MM.1S (cell line): ENCODE measurements at regions not wholly inside any gene's neighbourhood (a gene's known extent, or its start where the extent isn't known, plus 50 kb on each side); places are given as distances from the start of the nearest gene placed in this dataset.

Experiments
- DNase-seq: peaks from one replicate; pipeline ENCODE4 v3.0.0-alpha.2; 2015
- H2AFZ ChIP-seq: fragments of 300-600 bp; sonication (generic); 2 replicates; pipeline ENCODE4 v1.6.0; 2016; ENCODE audit warnings: antibody characterized with exemption, low read length
- H3F3A ChIP-seq: fragments of 300-600 bp; sonication (generic); 2 replicates; pipeline ENCODE4 v1.6.1; 2016; ENCODE audit warnings: mild to moderate bottlenecking, antibody characterized with exemption, low read length, moderate library complexity, mixed read lengths; ENCODE audit not compliant: insufficient read depth
- H3K27ac ChIP-seq: fragments of 300-600 bp; sonication (generic); 2 replicates; pipeline ENCODE4 v1.5.1; 2016; ENCODE audit warnings: mild to moderate bottlenecking, low read length
- H3K27me3 ChIP-seq: fragments of 300-600 bp; sonication (generic); replicated peaks from 2 replicates; pipeline ENCODE4 v1.6.0; 2016; ENCODE audit warnings: low read length; ENCODE audit not compliant: insufficient read depth
- H3K36me3 ChIP-seq: fragments of 300-600 bp; sonication (generic); replicated peaks from 2 replicates; pipeline ENCODE4 v1.6.1; 2016; ENCODE audit warnings: mild to moderate bottlenecking, low read length, mixed read lengths; ENCODE audit not compliant: insufficient read depth
- H3K4me1 ChIP-seq: fragments of 300-600 bp; sonication (generic); 2 replicates; pipeline ENCODE4 v1.6.1; 2016; ENCODE audit warnings: low read length, mixed read lengths
- H3K4me2 ChIP-seq: fragments of 300-600 bp; sonication (generic); 2 replicates; pipeline ENCODE4 v1.6.0; 2016; ENCODE audit warnings: low read depth, low read length
- H3K4me3 ChIP-seq: fragments of 300-600 bp; sonication (generic); 2 replicates; pipeline ENCODE4 v1.5.1; 2016; ENCODE audit warnings: low read length, mixed read lengths
- H3K79me2 ChIP-seq: fragments of 300-600 bp; sonication (generic); 2 replicates; pipeline ENCODE4 v1.6.1; 2016; ENCODE audit warnings: mixed run types, low read length, mixed read lengths
- H3K9ac ChIP-seq: fragments of 300-600 bp; sonication (generic); 2 replicates; pipeline ENCODE4 v1.6.1; 2016; ENCODE audit warnings: low read length, mixed read lengths
- H3K9me2 ChIP-seq: fragments of 300-600 bp; sonication (generic); replicated peaks from 2 replicates; pipeline ENCODE4 v1.6.1; 2016; ENCODE audit warnings: mild to moderate bottlenecking, low read length, mixed read lengths; ENCODE audit not compliant: insufficient read depth
- H3K9me3 ChIP-seq: fragments of 300-600 bp; sonication (generic); replicated peaks from 2 replicates; pipeline ENCODE4 v1.6.1; 2016; ENCODE audit warnings: mild to moderate bottlenecking, low read length, mixed read lengths; ENCODE audit not compliant: insufficient read depth
- H4K20me1 ChIP-seq: fragments of 300-600 bp; sonication (generic); 2 replicates; pipeline ENCODE4 v1.6.1; 2016; ENCODE audit warnings: mild to moderate bottlenecking, low read length, moderate library complexity, mixed read lengths; ENCODE audit not compliant: insufficient read depth
- CTCF ChIP-seq: fragments of 300-600 bp; sonication (generic); IDR thresholded peaks from 2 replicates; pipeline ENCODE4 v1.5.1; 2016; ENCODE audit warnings: antibody characterized with exemption, low read length, mixed read lengths
- EZH2 ChIP-seq: fragments of 300-600 bp; sonication (generic); optimal IDR thresholded peaks from 2 replicates; pipeline ENCODE3; 2017; ENCODE audit warnings: low read depth, mild to moderate bottlenecking, antibody characterized with exemption, low read length, mixed read lengths
- EZH2phosphoT487 ChIP-seq: fragments of 300-600 bp; sonication (generic); IDR thresholded peaks from 2 replicates; pipeline ENCODE4 v1.6.1; 2018; ENCODE audit warnings: antibody characterized with exemption, low read length

- Histone ChIP-seq H3K9ac (no peak overlapping the region), H3F3A (no peaks in the 10 kb centered on the region), H3K4me3 (no peak overlapping the region), H3K9me3 (no peaks in the 10 kb centered on the region), H3K4me1 (no peaks in the 10 kb centered on the region), H4K20me1 (no peaks in the 10 kb centered on the region), H3K27ac (no peak overlapping the region), H3K9me2 (no peaks in the 10 kb centered on the region), H2AFZ (no peak overlapping the region), H3K4me2 (no peak overlapping the region), H3K27me3 (no peaks in the 10 kb centered on the region), H3K79me2 (no peaks in the 10 kb centered on the region), H3K36me3 (no peaks in the 10 kb centered on the region)
- no peak for TF ChIP-seq EZH2
- TF ChIP-seq CTCF = no peak
- no peak for TF ChIP-seq EZH2phosphoT487
- DNase-seq = no peak
These were observed 174.3 kb downstream of the SNX10 start for GRCh38 chr7:26466007-26466406.

DNA sequence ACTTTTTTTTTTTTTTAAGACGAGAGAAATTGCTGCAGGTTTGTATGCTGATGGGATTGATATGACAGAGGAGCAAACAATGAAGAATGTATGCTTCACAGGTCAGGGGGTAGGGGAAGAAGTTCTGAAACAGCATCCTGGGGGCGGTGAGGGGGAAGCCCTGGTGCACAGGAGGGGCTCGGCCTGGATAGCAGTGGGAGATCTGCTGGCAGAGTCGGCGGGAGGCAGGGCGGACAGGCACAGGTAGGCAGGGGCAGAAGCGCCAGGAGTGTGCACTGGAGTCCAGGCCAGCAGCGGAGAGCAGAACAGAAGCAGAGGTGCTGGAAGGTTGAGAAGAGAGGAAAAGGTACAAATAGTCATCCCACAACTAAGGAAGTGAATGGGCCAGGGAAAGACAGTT is 175.4 kb downstream of the SNX10 start:
- H3K4me2 ChIP-seq = no peak overlapping the region
- H3K27me3 ChIP-seq = no peaks in the 10 kb centered on the region
- H3K9ac ChIP-seq = no peak overlapping the region
- H3K9me2 ChIP-seq = no peaks in the 10 kb centered on the region
- no peaks in the 10 kb centered on the region for H3K9me3 ChIP-seq
- H3K79me2 ChIP-seq = no peaks in the 10 kb centered on the region
- DNase-seq = no peak
- TF ChIP-seq EZH2phosphoT487 (no peak), EZH2 (no peak), CTCF (no peak)
- H3K36me3 ChIP-seq = no peaks in the 10 kb centered on the region
- no peaks in the 10 kb centered on the region for H3K4me1 ChIP-seq
- H3K4me3 ChIP-seq = no peak overlapping the region
- H2AFZ ChIP-seq = no peak overlapping the region
- H4K20me1 ChIP-seq = no peaks in the 10 kb centered on the region
- no peaks in the 10 kb centered on the region for H3F3A ChIP-seq
- no peak overlapping the region for H3K27ac ChIP-seq

DNA sequence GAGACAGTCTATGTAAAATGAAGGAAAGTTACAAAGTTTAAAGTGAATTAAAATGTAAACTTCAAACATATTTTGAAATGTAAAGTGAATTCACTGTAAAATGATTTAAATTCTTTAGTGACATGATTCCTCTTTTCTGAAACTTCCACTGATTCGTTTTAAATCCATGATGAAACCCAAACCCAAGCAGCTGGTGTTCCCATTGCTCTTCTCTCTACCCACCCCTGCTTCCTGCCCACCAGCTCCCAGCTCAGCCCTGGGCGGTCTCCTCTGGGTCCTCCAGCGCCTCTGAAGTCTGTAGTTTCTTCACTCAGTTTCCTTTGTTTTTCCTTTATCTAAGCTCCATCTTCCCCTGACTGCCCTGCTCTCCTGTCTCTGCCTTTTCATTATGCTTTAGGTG is 175.9 kb downstream of the SNX10 start:
- Histone ChIP-seq H3K4me2 (no peak overlapping the region), H4K20me1 (no peaks in the 10 kb centered on the region), H3K27me3 (no peaks in the 10 kb centered on the region), H3F3A (no peaks in the 10 kb centered on the region), H3K9me2 (no peaks in the 10 kb centered on the region), H3K79me2 (no peaks in the 10 kb centered on the region), H2AFZ (no peak overlapping the region), H3K9ac (no peak overlapping the region), H3K36me3 (no peaks in the 10 kb centered on the region), H3K4me3 (no peak overlapping the region), H3K4me1 (no peaks in the 10 kb centered on the region), H3K9me3 (no peaks in the 10 kb centered on the region), H3K27ac (no peak overlapping the region)
- DNase-seq = no peak
- TF ChIP-seq EZH2 (no peak), EZH2phosphoT487 (no peak), CTCF (no peak)

DNA sequence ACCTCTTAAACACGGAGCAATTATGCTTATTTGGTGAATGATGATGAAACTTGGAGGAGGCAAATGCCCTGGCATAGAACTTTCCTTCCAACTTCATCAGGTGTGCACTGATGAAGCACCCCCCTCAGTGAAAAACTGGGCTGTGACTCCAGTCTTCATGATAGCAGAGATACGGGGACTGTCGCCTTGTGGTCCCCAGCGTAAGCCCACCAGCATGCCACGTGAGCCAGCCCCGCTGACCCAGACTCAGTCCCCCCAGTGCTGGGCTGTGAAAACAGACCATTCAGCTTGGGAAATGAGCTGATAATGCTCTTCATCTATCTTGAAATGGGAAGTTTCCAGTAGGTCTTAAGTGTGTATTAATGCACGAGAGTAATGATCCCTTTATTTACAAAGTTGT is 177.0 kb downstream of the SNX10 start:
- H4K20me1 ChIP-seq = no peaks in the 10 kb centered on the region
- no peaks in the 10 kb centered on the region for H3K4me1 ChIP-seq
- DNase-seq = no peak
- H3K9me2 ChIP-seq = no peaks in the 10 kb centered on the region
- H2AFZ ChIP-seq = no peak overlapping the region
- H3K27me3 ChIP-seq = no peaks in the 10 kb centered on the region
- no peaks in the 10 kb centered on the region for H3F3A ChIP-seq
- no peak overlapping the region for H3K4me2 ChIP-seq
- no peaks in the 10 kb centered on the region for H3K36me3 ChIP-seq
- H3K4me3 ChIP-seq = no peak overlapping the region
- H3K9ac ChIP-seq = no peak overlapping the region
- no peaks in the 10 kb centered on the region for H3K79me2 ChIP-seq
- no peak overlapping the region for H3K27ac ChIP-seq
- H3K9me3 ChIP-seq = no peaks in the 10 kb centered on the region
- TF ChIP-seq CTCF (no peak), EZH2phosphoT487 (no peak), EZH2 (no peak)
